SKM-1 treated with dmso at 0.1 percent for 144 hours (cell line): ENCODE measurements at regions not wholly inside any gene's neighbourhood (a gene's known extent, or its start where the extent isn't known, plus 50 kb on each side); places are given as distances from the start of the nearest gene placed in this dataset.

Source experiments
- DNase-seq: peaks from one replicate; lab custom pipeline; 2025; ENCODE audit not compliant: unreplicated experiment; lab: John Stamatoyannopoulos, UW

DNA sequence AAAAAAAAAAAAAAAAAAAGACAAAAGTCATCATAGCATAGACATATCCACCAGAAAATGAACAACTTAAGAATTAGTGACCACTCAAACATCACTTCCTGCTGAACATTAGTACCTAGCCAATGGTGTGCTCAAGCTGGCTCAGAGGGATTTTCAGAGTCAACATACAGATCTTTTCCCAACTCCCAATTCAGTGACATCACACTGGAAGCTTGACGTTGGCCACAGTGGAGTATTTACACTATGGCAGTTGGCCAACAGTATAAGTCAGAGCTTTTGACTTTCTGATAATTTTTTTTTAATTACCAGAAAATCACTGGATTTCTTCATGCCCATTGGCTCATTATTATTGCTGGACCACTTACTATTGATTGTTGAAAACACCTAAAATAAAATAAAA is 383.5 kb downstream of the ARHGEF28 start:
- no peak for DNase-seq

DNA sequence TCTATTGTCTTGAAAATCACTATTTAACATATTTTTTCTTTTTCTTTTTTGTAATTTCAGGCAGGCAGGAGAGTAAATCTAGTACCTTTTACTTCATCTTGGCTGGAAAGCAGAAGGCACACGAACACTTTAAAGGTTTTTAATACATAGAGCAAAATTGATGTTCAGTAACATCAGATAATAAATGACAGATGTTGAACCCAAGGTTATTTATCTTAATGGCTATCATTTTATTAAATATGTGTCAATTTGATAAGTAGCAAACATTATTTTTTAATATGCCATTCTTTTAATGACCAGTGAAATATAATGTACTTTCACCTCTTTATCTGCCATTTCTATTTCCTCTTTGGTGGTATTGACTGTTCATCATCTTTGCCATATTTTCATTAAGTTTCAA is 381.2 kb downstream of the ARHGEF28 start:
- DNase-seq = no peak

DNA sequence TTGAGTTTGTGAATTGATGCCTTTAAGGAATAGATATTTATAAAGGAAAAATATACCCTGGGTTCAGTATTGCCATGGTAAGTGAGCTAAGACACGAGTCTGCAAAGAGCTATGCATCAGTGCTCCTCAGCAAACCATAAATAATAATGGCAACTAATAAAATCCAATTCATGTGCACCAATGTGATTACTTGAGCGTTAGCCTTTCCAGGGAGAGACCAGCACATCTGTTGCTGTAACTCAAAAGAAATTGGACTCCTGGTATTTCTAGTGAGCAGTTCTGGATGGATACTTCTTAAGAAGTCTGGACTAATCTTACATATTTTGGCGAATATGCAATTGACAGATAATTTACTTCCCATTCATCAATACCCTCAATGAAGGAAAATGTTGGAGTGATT is 373.3 kb downstream of the ARHGEF28 start:
- no peak for DNase-seq

DNA sequence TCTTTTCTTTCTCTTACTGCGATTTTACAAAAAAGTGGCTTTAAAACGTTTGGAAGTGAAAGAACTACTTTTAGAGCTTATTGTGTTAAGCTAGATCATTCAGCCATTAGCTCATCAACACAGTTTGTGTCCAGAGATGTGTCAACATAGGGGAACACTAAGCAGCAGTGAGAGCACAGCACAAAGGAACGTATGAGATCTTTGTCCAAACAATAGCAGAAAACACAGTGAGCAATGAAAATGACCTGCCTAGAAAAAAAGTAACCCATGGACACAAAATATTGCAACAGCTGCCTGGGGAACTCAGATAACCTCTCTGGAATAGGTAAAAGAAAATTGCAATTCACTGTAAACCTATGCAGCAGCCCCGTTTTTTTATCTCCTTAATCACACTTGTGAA is 372.5 kb downstream of the ARHGEF28 start:
- no peak for DNase-seq

DNA sequence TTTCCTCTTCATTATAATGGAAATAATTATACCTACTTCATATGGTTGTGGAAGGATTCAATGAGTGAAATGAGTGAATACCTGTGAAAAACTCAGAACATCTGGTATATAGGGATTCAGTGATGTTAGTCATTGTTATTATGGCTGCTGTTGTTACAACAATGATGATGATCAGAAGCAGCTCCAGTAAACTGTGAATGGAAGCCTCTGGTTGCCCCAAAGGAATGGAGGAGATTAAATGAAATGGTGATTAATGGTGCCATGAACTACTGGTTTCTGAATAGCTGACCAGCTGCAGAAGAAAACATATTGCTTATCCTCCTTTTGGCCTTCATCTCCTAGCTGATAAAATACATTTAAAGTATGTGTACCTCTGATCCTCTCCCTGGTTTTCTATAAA is 372.0 kb downstream of the ARHGEF28 start:
- no peak for DNase-seq

DNA sequence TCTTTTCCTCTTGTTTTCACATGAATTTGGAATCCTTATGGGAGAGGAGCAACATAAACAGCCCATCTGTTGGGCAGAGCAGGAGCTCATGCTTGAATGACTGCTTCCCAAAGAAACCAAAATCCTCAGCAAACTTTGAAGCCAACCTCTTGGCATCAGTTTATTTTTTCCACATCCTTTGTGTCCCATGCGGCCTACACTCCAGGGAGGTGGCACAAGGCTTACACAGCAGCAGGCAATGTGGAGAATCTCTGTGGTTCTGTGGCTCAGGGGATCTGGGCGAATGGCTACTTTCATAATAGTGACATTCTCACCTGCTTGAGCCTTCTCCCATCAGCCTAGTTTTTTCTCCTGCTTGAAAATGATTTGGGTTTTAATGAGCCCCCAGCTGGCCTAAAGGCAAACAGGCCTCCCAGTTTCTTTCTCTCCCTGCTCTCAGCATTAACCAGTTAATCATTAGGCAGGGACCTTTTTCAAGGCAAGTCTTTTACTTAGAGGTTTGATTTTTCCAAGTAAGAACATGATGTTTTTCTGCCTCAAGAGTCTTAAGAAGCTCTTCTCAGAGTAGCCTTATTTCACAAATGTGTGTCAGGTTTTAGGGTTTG is 370.3 kb downstream of the ARHGEF28 start:
- no peak for DNase-seq

DNA sequence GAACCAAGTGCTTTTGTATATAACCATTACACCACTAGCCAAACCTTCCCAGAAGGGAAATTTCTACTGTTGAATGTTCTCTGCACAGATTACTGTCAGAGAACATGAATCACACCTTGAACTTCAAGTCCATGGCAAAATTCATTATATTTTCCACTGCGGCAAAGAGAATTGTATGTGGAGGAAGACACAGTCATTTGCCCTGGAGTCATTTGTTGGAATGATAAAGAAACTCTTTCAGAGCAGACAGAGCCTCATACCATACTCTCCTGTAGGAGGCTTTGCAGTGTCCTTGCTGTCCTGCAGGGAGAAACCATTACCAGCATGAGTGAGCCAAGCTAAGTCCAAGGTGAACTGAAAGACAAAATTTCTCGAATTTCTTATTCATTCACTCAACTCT is 369.0 kb downstream of the ARHGEF28 start:
- no peak for DNase-seq
